Loucy (cell line): ENCODE measurements at regions not wholly inside any gene's neighbourhood (a gene's known extent, or its start where the extent isn't known, plus 50 kb on each side); places are given as distances from the start of the nearest gene placed in this dataset.
"Not testable (repeated sequence)": the region's sequence is repeated elsewhere in the genome, so short reads cannot be mapped to it uniquely, and the experiment has no call there.

Source experiments
- CTCF ChIP-seq: fragments of 200-600 bp; sonication (generic); conservative IDR thresholded peaks from 2 replicates; pipeline ENCODE4 v1.5.1; 2014; ENCODE audit warnings: mild to moderate bottlenecking, antibody characterized with exemption, low read length
- EZH2phosphoT487 ChIP-seq: fragments of 200-600 bp; IDR thresholded peaks from 2 replicates; pipeline ENCODE4 v1.6.1; 2018; ENCODE audit warnings: antibody characterized with exemption, mild to moderate bottlenecking, moderate library complexity, borderline replicate concordance

GRCh38 chr3:75444634-75445033 lies 219.5 kb upstream of the FRG2C start:
- not testable (repeated sequence) for TF ChIP-seq CTCF, EZH2phosphoT487
